ENCODE measurements at regions not wholly inside any gene's neighbourhood (a gene's known extent, or its start where the extent isn't known, plus 50 kb on each side); places are given as distances from the start of the nearest gene placed in this dataset.

- Histone ChIP-seq H3K4me2 (ENCODE audit: control insufficient read depth, insufficient read depth) (no peak overlapping the region), H3K9me3 (replicated peaks; ENCODE audit: control insufficient read depth, insufficient read depth, low read length) (no peaks in the 10 kb centered on the region), H3K27me3 (replicated peaks in 1 of 2; ENCODE audit: control insufficient read depth in 2 of 2, insufficient read depth in 2 of 2, low read length in 1 of 2) (no peaks in the 10 kb centered on the region), H3K79me2 (ENCODE audit: control insufficient read depth, insufficient read depth, low read length) (no peaks in the 10 kb centered on the region), H3K36me3 (ENCODE audit: control insufficient read depth in 2 of 2, insufficient read depth in 2 of 2, low read length in 1 of 2) (no peaks in the 10 kb centered on the region), H3K27ac (ENCODE audit: control insufficient read depth, insufficient read depth) (no peak overlapping the region), H2AFZ (ENCODE audit: control insufficient read depth, low read depth, low read length) (no peak overlapping the region), H3K4me3 (no peak overlapping the region), H3K4me1 (ENCODE audit: control insufficient read depth, insufficient read depth, low read length) (no peaks in the 10 kb centered on the region), H3K9ac (ENCODE audit: control insufficient read depth, insufficient read depth, low read length) (no peak overlapping the region), H4K20me1 (ENCODE audit: control insufficient read depth, insufficient read depth) (no peaks in the 10 kb centered on the region)
- RAD21 ChIA-PET (ENCODE audit: unreplicated experiment) = interaction anchor here (0.6 kb wide), 1 partner anchor 1000 kb away, joined by 3 read pairs; no protein-coding TSS in a partner anchor
- CTCF ChIA-PET = no interaction called here
- in situ Hi-C loops (cut with MboI) = no loop called here
- TF ChIP-seq BCL3 (IDR thresholded peaks at IDR 0.05; ENCODE audit: borderline replicate concordance, insufficient read depth, low read depth, low read length, poor library complexity, severe bottlenecking) = no peak
- TF ChIP-seq SKIL (IDR thresholded peaks at IDR 0.05; ENCODE audit: low read depth, poor library complexity, severe bottlenecking) = no peak
- TF ChIP-seq HCFC1 (IDR thresholded peaks at IDR 0.05; ENCODE audit: low read length) = no peak
- no peak for TF ChIP-seq SMAD5 (IDR thresholded peaks at IDR 0.05; ENCODE audit: low read depth)
- TF ChIP-seq ZZZ3 (IDR thresholded peaks at IDR 0.05; ENCODE audit: control insufficient read depth, insufficient read length, low read depth) = no peak
- TF ChIP-seq IRF3 (IDR thresholded peaks at IDR 0.05) = no peak
- TF ChIP-seq TARDBP (IDR thresholded peaks at IDR 0.05; ENCODE audit: borderline replicate concordance) = no peak
- TF ChIP-seq PKNOX1 (IDR thresholded peaks at IDR 0.05) = no peak
- no peak for TF ChIP-seq TCF12 (IDR thresholded peaks at IDR 0.05; ENCODE audit: low read depth, low read length)
- TF ChIP-seq BMI1 (IDR thresholded peaks at IDR 0.05; ENCODE audit: borderline replicate concordance) = no peak
- no peak for TF ChIP-seq EZH2 (IDR thresholded peaks at IDR 0.05; ENCODE audit: borderline replicate concordance, control insufficient read depth, low read depth, low read length)
- TF ChIP-seq USF2 (IDR thresholded peaks at IDR 0.05; ENCODE audit: borderline replicate concordance, low read depth, low read length) = no peak
- intact Hi-C loops (cut with micrococcal nuclease; ENCODE audit: unreplicated experiment) = no loop called here
- DNase-seq (ENCODE audit: low read depth, low spot score) (no peak), ATAC-seq (no peak), FAIRE-seq (no peak)
- no TSS peak for BruUV-seq (replicated peaks)
- POLR2A ChIA-PET = no interaction called here
- SMC1A ChIA-PET (ENCODE audit: uncharacterized antibody, unreplicated experiment) = no interaction called here
Measured at GRCh38 chr16:25512041-25512440, 179.7 kb upstream of the HS3ST4 start.

All from GM12878 (cell line).